ENCODE measurements at regions not wholly inside any gene's neighbourhood (a gene's known extent, or its start where the extent isn't known, plus 50 kb on each side); places are given as distances from the start of the nearest gene placed in this dataset.
"Not testable (repeated sequence)": the region's sequence is repeated elsewhere in the genome, so short reads cannot be mapped to it uniquely, and the experiment has no call there.

DNA sequence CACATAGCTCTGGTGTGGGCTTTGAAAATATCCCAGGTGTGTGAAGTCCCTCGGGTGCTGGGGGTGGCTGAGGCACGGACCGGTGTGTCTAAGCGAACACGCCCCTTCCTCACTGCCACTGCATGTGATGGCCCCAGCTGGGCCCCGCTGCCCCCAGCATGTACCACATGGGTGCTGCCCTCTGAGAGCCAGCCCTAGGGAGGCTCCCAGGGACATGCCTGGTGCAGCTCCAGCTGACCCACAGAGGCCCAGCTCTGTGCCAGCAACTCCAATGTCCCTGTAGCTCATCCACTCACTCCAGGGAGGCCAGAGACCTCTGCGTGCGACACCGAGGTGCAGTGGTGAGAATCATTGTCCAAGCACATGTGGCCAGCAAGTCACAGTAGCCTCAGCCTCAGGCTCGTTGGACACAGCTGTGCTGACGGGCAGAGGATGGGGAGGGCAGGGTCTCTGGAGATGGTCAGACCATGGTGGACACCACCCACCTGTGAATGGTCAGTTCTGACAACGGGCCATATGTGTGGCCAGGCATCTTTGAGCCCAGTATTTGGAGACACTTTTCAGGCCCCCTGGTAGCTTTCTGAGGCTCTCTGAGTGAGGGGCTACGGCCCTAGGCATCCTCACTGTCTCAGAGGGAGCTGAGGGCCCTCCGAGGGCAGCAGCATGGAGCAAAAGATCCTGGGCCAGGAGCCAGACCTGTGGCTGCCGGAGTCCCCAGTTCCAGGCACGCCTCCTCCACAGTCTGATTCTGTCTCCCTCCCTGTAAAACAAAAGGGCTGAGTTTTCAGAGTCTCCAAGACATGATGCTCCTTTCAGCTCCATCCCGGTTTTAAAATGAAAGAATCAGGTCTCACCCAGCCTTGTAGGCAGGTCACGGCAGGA, 220.7 kb downstream of the NDUFA10 start:
- no peak for DNase-seq (ENCODE audit: low read depth)

DNA sequence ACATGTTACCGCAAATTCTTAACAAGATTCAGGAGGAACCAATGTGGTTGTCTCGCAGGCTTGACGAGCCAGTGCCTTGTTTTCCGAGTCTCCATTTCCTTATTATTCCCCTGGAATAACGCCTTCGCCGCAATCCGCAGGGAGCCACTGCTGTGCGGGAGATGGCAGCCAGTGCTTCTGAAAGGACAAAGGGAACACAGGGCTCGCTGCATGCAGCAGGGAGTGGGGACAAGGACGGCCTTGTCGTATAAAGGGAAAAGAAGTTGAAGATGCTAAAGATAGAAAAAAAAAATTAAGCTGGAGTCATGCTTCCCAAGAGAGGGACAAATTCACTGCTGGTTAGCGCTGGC, 221.4 kb downstream of the NDUFA10 start:
- no peak for DNase-seq (ENCODE audit: low read depth)

DNA sequence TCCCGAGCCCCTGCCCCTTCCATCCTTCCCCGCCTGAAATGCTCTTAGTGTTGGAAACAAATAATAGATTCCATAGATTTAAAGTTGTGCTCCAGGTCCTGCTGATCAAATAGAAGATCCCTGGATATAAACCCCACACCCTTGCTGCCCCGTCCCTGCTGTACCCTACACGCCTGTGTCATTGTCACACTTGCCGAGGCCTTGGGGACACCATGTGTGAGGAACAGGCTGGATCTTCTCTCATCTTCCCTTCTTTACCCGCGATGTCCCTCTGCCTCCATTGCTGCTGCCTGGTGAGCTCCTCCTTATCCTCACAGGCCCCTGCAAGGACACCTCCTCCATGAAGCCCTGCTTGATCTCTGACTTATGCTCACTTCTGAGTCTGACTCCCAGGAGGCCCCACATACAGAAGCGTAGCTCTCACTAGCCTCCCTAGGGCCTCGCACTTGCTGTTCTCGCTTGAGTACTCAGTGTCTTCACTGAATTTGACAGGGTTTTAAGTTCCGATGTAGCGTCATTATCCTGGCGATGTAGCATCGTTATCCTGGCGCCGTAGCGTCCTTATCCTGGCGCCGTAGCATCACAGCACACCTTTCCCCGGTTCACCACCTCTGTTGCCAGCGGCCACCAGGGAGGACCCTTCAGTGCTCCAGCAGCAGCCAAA, 221.9 kb downstream of the NDUFA10 start:
- DNase-seq (ENCODE audit: low read depth) = no peak

DNA sequence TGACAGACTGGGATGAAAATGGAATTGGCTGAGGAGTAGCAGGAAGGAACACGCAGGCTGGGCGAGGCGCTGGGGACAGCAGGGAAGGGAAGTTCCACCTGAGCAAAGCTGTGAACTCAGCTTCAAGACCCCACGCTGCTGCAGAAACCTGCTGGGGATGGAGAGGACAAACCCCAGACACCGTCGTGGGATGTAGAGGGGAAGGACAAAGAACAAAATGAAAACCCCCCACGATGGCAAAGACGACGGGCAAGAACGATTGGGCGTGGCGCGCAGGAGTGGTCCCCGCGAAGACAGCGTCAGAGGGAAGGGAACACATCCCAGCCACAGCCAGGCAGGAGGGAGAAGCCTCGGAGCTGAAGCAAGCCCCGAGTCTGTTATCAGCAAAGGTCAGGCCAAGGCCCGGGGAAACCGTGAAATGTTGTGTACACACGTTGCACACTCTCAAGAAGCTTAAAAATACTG, 222.9 kb downstream of the NDUFA10 start:
- DNase-seq (ENCODE audit: low read depth) = no peak

DNA sequence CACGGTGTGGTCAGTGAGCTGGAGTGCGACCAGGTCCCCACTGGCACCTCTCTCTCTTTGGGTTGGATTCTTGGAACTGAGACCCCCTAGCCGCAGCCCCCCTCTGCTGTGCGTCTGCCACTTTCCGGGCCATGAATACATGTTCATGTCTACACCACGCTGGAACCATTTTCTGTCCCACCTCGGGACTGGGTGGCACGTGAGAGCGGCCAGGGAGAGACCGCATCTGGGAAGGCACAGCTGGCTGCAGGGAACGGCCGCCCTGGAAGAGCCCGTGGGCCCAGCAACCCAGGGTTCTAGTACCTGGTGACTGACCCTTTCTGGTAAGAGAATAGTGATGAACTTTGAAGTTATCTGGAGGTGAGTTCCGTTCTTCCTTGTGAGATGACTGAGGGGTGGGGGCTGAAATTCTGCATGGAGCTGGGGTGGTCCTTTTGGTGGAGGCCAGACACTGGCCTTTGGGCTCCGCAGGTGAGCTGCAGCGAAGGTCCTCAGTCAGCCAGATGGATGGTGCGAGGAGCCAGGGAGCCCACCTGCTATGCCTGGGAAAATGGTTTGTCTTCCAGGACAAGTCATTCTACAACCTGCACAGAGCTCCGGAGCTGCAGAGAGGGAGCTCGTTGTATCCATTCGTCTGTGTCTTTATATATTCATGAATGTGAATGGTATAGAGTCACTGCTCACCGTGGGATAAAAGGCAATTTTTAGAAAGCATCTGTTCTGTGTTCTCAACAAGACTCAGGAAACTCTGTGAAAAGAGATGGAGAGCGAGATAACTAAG, 223.5 kb downstream of the NDUFA10 start:
- DNase-seq (ENCODE audit: low read depth) = no peak

DNA sequence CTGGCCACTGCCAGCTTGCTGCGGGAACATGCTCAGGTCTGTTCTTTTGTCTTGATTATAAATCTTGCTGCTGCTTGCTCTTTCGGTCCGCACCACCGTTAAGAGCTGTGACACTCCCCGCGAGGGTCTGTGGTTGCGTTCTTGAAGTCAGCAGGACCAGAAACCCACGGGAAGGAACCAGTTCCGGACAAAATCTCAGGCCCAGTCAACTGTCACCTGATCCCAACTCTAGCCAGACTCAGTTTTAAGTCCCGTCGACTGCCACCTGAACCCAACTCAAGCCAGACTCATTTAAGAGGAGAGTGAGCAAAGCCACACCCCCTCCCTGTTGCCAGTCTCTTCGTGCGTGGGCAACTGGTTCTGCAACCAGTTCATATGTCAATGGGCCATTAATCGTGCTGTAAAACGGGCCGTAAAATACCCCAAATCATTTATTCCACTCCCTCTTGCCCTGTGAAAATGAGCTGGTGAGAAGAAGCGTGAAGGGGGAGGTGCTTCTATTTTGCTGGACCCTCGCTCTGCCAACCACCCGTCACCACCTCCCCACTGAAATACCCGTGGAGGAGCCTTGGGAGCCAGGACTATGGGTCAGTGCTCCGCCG, 224.3 kb downstream of the NDUFA10 start:
- DNase-seq (ENCODE audit: low read depth) = no peak

DNA sequence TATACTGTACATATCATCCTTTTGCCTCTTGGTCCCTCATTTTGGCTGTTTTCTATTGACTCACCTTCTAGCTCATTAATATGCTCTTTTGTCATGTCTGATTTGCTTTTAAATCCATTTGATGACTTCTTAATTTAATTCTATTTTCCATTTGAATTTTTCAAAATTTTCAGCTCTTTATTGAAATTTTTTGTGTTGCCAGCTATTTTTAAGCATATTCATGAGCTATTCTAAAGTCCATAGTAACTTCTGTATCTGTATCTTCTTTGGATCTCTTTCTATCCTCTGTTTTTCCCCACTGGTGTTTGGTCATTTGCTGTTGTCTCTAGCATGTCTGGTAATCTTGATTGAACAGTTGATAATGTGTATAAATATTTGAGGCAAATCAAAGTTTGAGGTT, 227.8 kb downstream of the NDUFA10 start:
- no peak for DNase-seq (ENCODE audit: low read depth)

DNA sequence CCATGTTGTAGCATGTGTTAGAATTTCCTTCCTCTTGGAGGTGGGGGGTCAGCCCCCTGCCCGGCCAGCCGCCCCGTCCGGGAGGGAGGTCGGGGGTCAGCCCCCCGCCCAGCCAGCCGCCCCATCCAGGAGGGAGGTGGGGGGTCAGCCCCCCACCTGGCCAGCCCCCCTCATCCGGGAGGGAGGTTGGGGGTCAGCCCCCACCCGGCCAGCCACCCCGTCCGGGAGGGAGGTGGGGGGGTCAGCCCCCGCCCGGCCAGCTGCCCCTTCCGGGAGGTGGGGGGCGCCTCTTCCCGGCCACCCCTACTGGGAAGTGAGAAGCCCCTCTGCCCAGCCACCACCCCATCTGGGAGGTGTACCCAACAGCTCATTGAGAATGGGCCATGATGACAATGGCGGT, 229.4 kb downstream of the NDUFA10 start:
- not testable (repeated sequence) for DNase-seq (ENCODE audit: low read depth)

DNA sequence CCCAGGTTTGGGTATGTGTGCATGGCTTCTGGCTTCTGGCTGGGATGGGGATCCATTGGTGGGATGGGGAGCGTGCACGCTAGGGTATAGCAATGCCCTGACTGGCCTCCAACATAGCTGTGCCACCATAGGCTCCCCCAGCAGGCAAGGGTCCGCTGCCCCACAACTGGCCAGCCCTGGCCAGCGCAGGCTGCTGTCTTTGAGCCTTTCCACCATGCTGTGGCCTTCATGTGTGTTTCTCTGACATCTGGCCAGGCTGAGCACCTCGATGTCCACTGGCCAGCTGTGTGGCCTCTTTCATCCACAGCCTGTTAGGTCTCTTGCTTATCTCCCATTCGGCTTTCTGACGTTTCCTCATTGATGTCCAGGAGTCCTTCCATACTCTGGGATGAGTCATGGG, 231.3 kb downstream of the NDUFA10 start:
- DNase-seq (ENCODE audit: low read depth) = no peak

DNA sequence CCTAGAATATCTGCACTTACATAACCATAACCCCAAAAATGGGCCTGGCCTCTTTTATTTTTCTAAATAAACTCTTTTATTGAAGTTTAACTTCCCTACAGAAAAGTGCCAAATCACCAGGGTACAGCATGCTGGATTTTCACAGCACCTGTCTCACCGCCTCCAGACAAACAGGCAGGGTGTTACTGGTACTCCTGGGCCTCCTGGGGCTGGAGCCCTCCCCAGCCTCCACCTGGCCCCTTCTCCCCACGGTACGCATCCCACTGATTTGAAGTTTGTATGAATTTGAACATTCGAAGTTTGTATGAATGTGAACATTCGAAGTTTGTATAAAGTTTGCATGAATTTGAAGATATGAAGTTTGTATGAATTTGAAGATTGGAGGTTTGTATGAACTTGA, 232.1 kb downstream of the NDUFA10 start:
- no peak for DNase-seq (ENCODE audit: low read depth)

DNA sequence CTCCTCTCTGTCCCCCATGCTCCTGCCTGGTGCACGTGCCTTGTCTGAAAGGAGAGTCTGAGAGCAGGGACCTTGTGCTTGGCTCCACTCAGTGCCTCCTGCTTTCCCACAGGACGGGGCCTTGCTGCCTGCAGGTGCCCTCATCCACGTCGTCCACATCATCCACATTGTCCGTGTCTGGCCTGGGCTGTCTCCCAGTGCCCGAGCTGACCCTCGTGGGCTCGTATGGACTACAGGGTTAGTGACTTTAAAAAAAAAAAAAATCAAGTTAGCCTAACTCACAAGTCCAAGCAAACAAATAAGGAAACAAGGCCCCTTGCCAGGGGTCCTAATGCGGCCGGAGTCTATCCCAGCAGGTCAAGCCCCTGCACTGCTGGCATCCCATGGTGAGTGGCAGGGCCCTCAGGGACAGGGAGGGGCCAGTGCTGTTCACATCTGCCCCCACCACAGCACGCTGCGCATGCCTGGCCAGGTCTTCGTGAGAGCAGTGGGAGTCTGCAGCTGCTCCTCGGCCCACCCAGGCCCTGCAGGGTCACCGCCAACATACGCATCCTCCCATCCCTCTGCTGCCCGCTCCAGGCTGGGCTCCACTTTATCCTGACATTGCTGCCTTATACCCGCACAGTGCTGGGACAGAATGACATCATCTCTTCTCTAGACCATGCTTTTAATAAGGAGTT, 232.6 kb downstream of the NDUFA10 start:
- DNase-seq (ENCODE audit: low read depth) = no peak

DNA sequence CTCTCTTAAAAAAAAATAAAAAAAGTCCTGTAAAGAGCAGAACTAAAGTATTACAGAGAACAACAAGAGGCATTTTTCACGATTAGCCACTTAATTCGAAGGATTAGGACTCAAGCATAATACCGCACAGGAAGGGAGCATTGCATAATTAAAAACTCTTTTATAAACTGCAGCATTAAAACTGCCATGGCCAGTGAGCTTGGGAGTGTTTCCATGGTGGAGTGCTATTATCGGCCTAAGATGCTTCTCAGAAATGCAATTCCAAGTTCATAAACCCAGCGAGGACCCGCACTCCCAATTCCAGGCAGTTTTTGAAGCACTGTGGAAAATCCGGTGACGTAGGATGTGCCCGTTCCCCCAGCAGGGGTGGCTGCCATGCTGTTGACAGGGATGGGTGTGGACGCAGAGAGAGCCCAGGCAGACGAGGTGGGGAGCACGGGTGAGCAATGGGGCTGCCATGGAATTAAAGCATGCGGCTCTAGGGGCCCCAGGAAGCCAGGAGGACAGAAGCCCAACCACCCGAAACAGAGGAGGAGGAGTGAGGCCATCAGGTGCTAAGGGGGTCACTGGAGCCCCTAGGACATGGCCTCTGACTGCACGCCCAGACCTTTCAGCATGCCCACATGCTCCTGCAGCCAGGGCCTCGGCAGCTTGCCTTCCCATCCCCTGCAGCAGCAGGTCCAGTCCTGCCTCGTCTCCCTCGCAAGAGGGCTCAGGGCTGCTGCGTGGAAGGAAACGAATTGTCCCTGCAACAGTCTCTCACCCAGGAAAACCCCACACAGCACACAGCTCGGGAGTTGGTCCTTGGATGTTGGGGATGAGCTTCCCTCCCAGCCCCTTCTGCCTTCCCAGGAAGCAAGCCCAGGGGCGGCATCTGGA, 233.4 kb downstream of the NDUFA10 start:
- no peak for DNase-seq (ENCODE audit: low read depth)

DNA sequence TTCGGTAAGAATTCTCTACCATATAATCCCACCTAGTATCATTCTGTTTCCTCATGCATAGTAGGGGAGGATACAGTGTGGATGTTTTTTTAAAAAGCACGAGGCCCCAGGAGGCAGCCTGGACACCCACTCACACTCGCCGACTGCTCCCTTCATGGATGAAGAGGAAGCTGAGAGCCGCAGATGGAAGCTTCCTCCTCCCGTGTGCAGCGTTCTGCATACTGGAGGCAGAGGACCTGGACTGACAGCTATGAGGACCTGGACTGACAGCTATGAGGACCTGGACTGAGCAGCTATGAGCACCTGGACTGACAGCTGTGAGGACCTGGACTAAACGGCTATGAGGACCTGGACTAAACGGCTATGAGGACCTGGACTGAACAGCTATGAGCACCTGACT, 234.4 kb downstream of the NDUFA10 start:
- DNase-seq (ENCODE audit: low read depth) = no peak

DNA sequence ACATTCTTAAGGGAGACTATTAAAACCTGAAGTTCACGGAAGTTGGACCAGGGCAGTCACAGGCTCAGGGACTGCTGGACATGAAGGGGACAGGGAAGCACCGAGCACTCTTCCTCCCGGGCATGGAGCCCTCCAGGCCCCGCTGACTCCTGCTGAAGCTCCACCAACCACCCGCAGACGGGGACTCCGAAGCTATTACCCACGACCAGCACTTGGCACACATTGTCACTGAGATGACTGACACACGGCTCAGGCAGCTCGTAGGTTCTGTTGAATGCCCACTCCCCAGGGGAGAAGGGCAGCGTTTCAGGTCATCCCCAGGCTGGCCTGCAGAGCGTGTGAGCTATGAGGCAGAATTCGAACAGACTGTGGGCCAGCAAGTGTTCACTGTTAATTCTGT, 234.8 kb downstream of the NDUFA10 start:
- DNase-seq (ENCODE audit: low read depth) = no peak

DNA sequence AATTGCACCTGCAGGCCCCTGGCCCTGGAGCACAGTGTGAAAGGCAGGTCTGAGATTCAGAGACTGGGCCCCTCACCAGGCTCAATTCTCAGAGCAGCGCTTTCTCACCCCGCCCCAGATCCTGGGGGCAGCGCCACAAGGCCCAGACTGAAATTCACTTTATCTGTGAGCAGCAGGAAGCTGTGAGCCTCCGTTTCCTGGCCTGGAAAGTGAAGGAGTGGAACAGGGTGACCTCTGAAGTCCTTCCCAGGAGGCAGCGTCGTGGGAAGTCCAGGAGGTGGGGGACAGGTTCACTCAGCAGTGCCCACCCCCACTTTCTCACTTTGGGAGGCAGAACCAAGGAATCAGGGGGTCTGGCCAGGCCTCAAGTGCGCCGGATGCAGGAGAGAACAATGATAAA, 235.4 kb downstream of the NDUFA10 start:
- DNase-seq (ENCODE audit: low read depth) = no peak

DNA sequence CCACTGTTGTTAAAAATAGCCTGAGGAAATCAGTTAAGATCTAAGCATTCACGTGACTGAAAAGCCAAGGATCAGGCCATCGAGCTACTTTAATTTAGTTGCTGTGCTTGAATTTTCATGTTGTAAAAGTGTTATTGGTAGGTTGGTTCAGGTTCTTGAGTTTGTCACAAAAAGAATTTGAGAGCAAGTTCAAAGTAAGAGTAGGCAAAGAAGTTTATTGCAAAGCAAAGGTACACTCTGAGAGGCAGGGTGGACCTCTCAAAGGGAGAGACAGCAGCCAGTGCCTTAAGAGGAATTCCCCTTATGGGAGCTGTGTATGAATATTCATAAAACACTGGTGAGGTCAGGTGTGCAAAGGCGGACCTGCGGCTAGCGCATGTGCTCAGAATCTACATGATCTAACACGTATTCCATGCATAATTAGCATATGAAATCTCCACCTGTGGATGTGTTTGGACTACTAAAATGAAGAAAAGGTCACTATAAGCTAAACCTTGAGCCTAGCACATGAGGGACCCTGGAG, 236.5 kb downstream of the NDUFA10 start:
- no peak for DNase-seq (ENCODE audit: low read depth)

DNA sequence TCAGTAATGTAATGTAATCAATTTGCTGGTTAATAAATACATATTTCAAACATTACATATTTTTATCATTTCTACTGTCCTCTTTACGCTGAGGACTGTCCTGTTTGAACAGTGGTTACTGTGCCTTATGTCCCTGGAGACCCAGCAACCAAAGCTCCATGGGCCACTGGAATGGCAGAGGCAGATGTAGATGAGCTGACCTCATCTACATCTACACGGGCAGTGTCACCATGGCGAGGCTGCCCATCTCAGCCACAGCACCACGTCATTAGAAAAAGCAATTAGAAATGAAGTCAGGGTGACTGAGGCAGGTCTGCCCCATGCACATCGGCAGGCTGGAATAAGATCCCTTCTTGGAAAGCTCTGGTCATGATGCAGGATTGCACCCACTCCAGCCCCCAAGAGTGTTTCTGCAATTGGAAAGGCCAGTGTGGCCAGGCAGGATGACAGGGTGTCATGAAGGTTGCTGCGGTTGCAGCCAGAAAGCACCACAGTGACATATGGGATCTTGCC, 237.5 kb downstream of the NDUFA10 start:
- no peak for DNase-seq (ENCODE audit: low read depth)

DNA sequence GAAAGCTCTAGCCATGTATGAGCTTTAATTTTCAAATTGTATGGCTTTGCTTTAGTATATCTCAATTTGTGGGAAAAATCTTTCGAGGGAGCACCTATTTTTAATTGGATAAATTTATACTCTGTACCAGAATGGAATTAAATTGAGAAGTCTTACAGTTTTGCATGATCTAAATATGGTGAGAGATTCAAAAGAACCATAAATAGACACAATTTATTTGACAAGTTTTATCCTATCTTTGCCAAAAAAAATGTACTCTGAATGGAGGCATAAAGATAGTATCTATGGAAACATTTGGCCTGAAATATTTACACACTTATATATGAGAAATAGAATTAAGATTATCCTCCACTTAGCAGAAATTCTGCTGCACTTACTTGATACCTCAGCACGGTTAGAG, 238.4 kb downstream of the NDUFA10 start:
- DNase-seq (ENCODE audit: low read depth) = no peak

DNA sequence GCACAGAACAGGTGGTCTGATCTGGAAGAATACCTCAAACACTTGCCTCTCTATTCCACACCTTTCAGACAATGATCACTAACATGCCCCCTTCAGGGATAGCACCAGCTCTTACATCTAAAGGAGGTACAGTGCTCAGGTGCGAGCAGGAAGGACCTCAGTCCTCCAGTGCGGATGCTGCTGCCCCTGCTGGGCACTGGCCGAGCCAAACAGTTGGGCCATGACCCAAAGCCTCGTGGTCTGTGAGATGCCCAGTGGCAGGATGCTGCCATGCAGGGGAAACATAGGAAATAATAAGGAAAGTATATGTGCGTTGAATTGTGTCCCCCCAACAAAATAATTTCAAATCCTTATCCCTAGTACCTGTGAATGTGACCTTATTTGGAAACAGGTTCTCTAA, 243.7 kb downstream of the NDUFA10 start:
- no peak for DNase-seq (ENCODE audit: low read depth)
